Osteocyte (in vitro differentiated cells): ENCODE measurements at regions not wholly inside any gene's neighbourhood (a gene's known extent, or its start where the extent isn't known, plus 50 kb on each side); places are given as distances from the start of the nearest gene placed in this dataset.

Source experiments
- DNase-seq: peaks from one replicate; pipeline ENCODE4 v3.0.0; 2021; ENCODE audit warnings: mixed read lengths; ENCODE audit not compliant: unreplicated experiment; ENCODE audit errors: extremely low spot score
- H3K27ac Mint-ChIP-seq: one replicate; pipeline ENCODE4 v1.8.0; 2021; ENCODE audit warnings: mild to moderate bottlenecking, mixed read lengths; ENCODE audit not compliant: unreplicated experiment
- H3K27me3 Mint-ChIP-seq: one replicate; pipeline ENCODE4 v1.8.0; 2021; ENCODE audit warnings: mixed read lengths; ENCODE audit not compliant: unreplicated experiment
- H3K36me3 Mint-ChIP-seq: one replicate; pipeline ENCODE4 v1.8.0; 2021; ENCODE audit warnings: mixed read lengths; ENCODE audit not compliant: unreplicated experiment
- H3K4me1 Mint-ChIP-seq: one replicate; pipeline ENCODE4 v1.8.0; 2021; ENCODE audit warnings: mixed read lengths; ENCODE audit not compliant: unreplicated experiment
- H3K4me3 Mint-ChIP-seq: one replicate; pipeline ENCODE4 v1.8.0; 2021; ENCODE audit warnings: mild to moderate bottlenecking, moderate library complexity, mixed read lengths; ENCODE audit not compliant: unreplicated experiment
- H3K9me3 Mint-ChIP-seq: one replicate; pipeline ENCODE4 v1.8.0; 2021; ENCODE audit warnings: mixed read lengths; ENCODE audit not compliant: unreplicated experiment
- TF ChIP-seq, protein P1 (sequence below): fragments of 200-600 bp; sonication (generic); IDR thresholded peaks from 2 replicates; pipeline ENCODE4 v1.5.0; 2021; ENCODE audit warnings: antibody characterized with exemption, mild to moderate bottlenecking, moderate library complexity

DNA sequence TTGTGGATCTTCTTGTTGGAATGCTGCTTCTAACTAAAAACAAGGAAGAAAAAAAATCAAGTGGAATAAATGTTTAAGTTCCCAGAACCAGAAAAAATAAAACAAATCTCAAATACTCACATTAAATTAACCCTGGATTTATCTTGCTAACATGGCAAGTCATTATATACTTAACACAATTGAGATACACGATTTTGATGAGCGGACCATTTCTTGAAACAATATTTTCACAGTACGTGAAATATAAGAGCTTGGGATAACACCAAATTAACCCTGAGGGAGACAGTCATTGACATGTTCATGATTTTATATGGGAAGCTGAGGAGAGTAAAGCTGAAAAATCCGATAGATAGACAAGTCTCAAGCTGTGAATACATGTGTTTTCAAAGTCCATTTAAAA lies 128.6 kb downstream of the PTCSC3 start:
- no peak overlapping the region for H3K27ac Mint-ChIP-seq
- H3K9me3 Mint-ChIP-seq: no peaks in the 10 kb centered on the region
- H3K36me3 Mint-ChIP-seq: no peaks in the 10 kb centered on the region
- no peak overlapping the region for H3K4me3 Mint-ChIP-seq
- TF ChIP-seq, protein P1, sequence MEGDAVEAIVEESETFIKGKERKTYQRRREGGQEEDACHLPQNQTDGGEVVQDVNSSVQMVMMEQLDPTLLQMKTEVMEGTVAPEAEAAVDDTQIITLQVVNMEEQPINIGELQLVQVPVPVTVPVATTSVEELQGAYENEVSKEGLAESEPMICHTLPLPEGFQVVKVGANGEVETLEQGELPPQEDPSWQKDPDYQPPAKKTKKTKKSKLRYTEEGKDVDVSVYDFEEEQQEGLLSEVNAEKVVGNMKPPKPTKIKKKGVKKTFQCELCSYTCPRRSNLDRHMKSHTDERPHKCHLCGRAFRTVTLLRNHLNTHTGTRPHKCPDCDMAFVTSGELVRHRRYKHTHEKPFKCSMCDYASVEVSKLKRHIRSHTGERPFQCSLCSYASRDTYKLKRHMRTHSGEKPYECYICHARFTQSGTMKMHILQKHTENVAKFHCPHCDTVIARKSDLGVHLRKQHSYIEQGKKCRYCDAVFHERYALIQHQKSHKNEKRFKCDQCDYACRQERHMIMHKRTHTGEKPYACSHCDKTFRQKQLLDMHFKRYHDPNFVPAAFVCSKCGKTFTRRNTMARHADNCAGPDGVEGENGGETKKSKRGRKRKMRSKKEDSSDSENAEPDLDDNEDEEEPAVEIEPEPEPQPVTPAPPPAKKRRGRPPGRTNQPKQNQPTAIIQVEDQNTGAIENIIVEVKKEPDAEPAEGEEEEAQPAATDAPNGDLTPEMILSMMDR: no peak
- no peaks in the 10 kb centered on the region for H3K4me1 Mint-ChIP-seq
- no peak for DNase-seq
- peaks cover 32% of the 10 kb centered on the region for H3K27me3 Mint-ChIP-seq

DNA sequence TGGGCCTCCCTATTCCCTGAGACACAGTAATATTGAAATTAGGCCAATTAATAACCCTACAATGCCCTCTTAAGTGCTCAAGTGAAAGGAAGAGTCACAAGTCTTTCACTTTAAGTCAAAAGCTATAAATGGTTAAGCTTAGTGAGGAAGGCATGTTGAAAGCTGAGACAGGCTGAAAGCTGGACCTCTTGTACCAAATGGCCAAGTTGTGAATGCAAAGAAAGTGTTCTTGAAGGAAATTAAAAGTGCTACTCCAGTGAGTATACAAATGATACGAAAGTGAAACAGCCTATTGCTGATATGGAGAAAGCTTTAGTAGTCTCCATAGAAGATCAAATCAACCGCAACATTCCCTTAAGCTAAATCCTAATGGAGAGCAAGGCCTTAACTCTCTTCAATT lies 140.8 kb downstream of the PTCSC3 start:
- no peaks in the 10 kb centered on the region for H3K9me3 Mint-ChIP-seq
- H3K4me1 Mint-ChIP-seq: no peaks in the 10 kb centered on the region
- H3K27ac Mint-ChIP-seq: no peak overlapping the region
- TF ChIP-seq, protein P1: no peak
- no peaks in the 10 kb centered on the region for H3K36me3 Mint-ChIP-seq
- DNase-seq: no peak
- peaks cover 7% of the 10 kb centered on the region for H3K27me3 Mint-ChIP-seq
- no peak overlapping the region for H3K4me3 Mint-ChIP-seq

DNA sequence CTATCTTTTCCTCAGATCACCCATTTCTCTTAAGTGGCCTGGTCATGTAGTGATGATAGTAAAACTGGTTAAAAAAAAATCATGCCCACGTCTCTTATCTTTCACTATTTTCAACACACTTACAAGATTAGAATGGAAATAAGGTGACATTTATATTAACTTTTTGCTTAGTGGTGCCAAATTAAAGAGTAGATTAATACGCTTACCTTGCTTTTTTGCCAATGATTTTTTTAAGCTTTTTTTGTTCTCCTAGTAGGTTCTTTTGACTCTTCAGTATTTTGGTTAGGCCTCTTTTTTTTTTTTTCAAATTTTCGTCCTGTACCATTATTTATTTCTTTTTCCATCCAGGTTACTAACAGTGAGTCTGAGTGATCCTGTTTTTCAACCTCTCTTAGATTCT lies 147.9 kb downstream of the PTCSC3 start:
- Mint-ChIP-seq H3K9me3 (no peaks in the 10 kb centered on the region), H3K36me3 (no peaks in the 10 kb centered on the region)

DNA sequence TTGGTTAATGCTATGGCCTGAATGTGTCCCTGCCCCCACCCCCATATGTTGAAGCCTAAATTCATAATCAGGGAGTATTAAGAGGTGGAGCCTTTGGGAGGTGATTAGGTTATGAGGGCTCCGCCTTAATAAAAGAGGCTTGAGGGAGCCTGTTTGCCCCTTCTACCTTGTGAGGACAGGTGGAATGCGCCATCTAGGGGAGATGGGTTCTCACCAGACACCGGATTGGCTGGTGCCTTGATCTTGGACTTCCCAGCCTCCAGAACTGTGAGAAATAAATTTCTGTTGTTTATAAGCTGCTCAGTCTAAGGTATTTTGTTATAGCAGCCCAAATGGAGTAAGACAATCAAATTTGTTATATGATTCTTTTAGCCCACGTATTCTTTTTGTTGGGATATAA lies 148.3 kb downstream of the PTCSC3 start:
- Mint-ChIP-seq H3K27me3 (peaks cover 22% of the 10 kb centered on the region), H3K9me3 (no peaks in the 10 kb centered on the region), H3K4me1 (no peaks in the 10 kb centered on the region), H3K36me3 (no peaks in the 10 kb centered on the region), H3K27ac (no peak overlapping the region), H3K4me3 (no peak overlapping the region)
- no peak for DNase-seq
- TF ChIP-seq, protein P1: peak; percentile 10

More for the DNA sequence above, 147.9 kb downstream of the PTCSC3 start:
- Mint-ChIP-seq H3K4me1 (no peaks in the 10 kb centered on the region), H3K27me3 (peaks cover 23% of the 10 kb centered on the region), H3K4me3 (no peak overlapping the region), H3K27ac (no peak overlapping the region)
- TF ChIP-seq, protein P1: no peak
- no peak for DNase-seq

DNA sequence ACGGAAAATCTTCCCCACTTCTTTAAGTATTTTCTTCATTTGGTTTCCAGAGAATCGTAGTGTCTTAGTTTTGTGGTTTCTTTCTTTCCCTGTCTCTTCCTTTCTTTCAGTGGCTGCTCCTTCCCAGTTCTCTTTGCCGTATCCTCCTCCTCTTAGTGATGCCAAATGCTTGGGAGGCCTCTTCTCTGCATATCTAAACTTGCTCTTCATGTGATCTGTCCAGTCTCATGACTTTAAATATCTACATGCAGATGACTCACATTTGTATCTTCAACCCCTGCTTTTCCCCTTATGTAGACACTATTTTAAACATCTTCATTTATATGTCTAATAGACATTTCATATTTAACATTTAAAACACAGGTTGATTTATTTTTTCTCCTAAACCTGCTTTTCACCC lies 149.2 kb downstream of the PTCSC3 start:
- Mint-ChIP-seq H3K4me1 (no peaks in the 10 kb centered on the region), H3K9me3 (no peaks in the 10 kb centered on the region), H3K4me3 (no peak overlapping the region), H3K27ac (no peak overlapping the region), H3K36me3 (no peaks in the 10 kb centered on the region), H3K27me3 (peaks cover 29% of the 10 kb centered on the region)
- TF ChIP-seq, protein P1: no peak
- DNase-seq: no peak
